HEK293 (cell line): ENCODE measurements at regions not wholly inside any gene's neighbourhood (a gene's known extent, or its start where the extent isn't known, plus 50 kb on each side); places are given as distances from the start of the nearest gene placed in this dataset.

Experiments used
- CTCF ChIA-PET: fragments of 350-600 bp; formaldehyde crosslinking; extraction: SDS; loops from one replicate; lab custom pipeline; 2021; ENCODE audit warnings: antibody characterized with exemption; lab: Yijun Ruan, JAX
- POLR2A ChIA-PET: fragments of 300-600 bp; formaldehyde crosslinking; extraction: SDS; loops from one replicate; lab custom pipeline; 2020; ENCODE audit warnings: antibody characterized with exemption, inconsistent platforms; lab: Yijun Ruan, JAX
- H3K27ac ChIP-seq: fragments of 200-500 bp; sonication (Bioruptor generic); 2 replicates; pipeline ENCODE4 v1.5.1; 2014; ENCODE audit warnings: low read depth, low read length, control low read depth, inconsistent platforms; ENCODE audit errors: extremely low read depth
- H3K36me3 ChIP-seq, 2 experiments: fragments of 200-500 bp in 1 of 2; sonication (Bioruptor generic) in 1 of 2; 1 replicate in 1 of 2; 2 replicates in 1 of 2; pipeline ENCODE4 v1.5.1; 2014 to 2017; ENCODE audit warnings: inconsistent platforms in 2 of 2, low read length in 2 of 2; ENCODE audit not compliant: control insufficient read depth in 2 of 2, insufficient read depth in 1 of 2
- H3K4me1 ChIP-seq: fragments of 200-500 bp; sonication (Bioruptor generic); 2 replicates; pipeline ENCODE4 v1.5.1; 2014; ENCODE audit warnings: mild to moderate bottlenecking, low read length, inconsistent platforms; ENCODE audit not compliant: control insufficient read depth, insufficient read depth
- H3K4me3 ChIP-seq: 2 replicates; pipeline ENCODE4 v1.5.1; 2011; ENCODE audit warnings: low read depth, mild to moderate bottlenecking, control low read depth, low read length, moderate library complexity
- H3K9me3 ChIP-seq: fragments of 200-500 bp; sonication (Bioruptor generic); 2 replicates; pipeline ENCODE4 v1.5.1; 2014; ENCODE audit warnings: low read depth, low read length, inconsistent platforms; ENCODE audit not compliant: control insufficient read depth, insufficient read depth
- EGR2 ChIP-seq: fragments of 450-650 bp; formaldehyde crosslinking; IDR thresholded peaks from 2 replicates; pipeline ENCODE4 v1.5.1; 2016; ENCODE audit warnings: low read depth, missing biosample characterization, missing genetic modification characterization
- GLIS1 ChIP-seq: fragments of 450-650 bp; formaldehyde crosslinking; IDR thresholded peaks from 2 replicates; pipeline ENCODE4 v1.5.1; 2016; ENCODE audit warnings: missing biosample characterization, missing genetic modification characterization
- KLF16 ChIP-seq: fragments of 450-650 bp; formaldehyde crosslinking; IDR thresholded peaks from 2 replicates; pipeline ENCODE4 v1.5.1; 2017; ENCODE audit warnings: missing biosample characterization, missing genetic modification characterization
- KLF7 ChIP-seq: fragments of 450-650 bp; formaldehyde crosslinking; IDR thresholded peaks from 2 replicates; pipeline ENCODE4 v1.5.1; 2016; ENCODE audit warnings: missing biosample characterization, missing genetic modification characterization, borderline replicate concordance
- YY2 ChIP-seq: fragments of 450-650 bp; formaldehyde crosslinking; IDR thresholded peaks from 2 replicates; pipeline ENCODE4 v1.5.1; 2016; ENCODE audit warnings: missing biosample characterization, missing genetic modification characterization
- ZBTB11 ChIP-seq: fragments of 450-650 bp; formaldehyde crosslinking; conservative IDR thresholded peaks from 2 replicates; pipeline ENCODE4 v1.5.1; 2016; ENCODE audit warnings: low read depth, missing biosample characterization, missing genetic modification characterization
- ZFHX2 ChIP-seq: fragments of 450-650 bp; formaldehyde crosslinking; conservative IDR thresholded peaks from 2 replicates; pipeline ENCODE4 v1.5.1; 2016; ENCODE audit warnings: missing biosample characterization, missing genetic modification characterization
- ZNF132 ChIP-seq: fragments of 450-650 bp; formaldehyde crosslinking; IDR thresholded peaks from 2 replicates; pipeline ENCODE4 v1.5.1; 2017; ENCODE audit warnings: missing biosample characterization, missing genetic modification characterization, borderline replicate concordance
- ZNF16 ChIP-seq: fragments of 450-650 bp; formaldehyde crosslinking; IDR thresholded peaks from 2 replicates; pipeline ENCODE4 v1.5.1; 2016; ENCODE audit warnings: low read depth, missing biosample characterization, missing genetic modification characterization
- ZNF221 ChIP-seq: fragments of 450-650 bp; formaldehyde crosslinking; IDR thresholded peaks from 2 replicates; pipeline ENCODE4 v1.5.1; 2017; ENCODE audit warnings: missing biosample characterization, missing genetic modification characterization, borderline replicate concordance
- ZNF274 ChIP-seq, 2 experiments: fragments of 200-500 bp in 1 of 2; fragments of 450-650 bp in 1 of 2; sonication (Bioruptor generic) in 1 of 2; formaldehyde crosslinking in 1 of 2; IDR thresholded peaks; 2 replicates each; pipeline versions ENCODE4 v1.5.1 to v1.6.1; 2014 to 2016; ENCODE audit warnings: borderline replicate concordance in 1 of 2, inconsistent platforms in 1 of 2, low read length in 1 of 2, missing biosample characterization in 1 of 2, missing genetic modification characterization in 1 of 2
- ZNF354C ChIP-seq: fragments of 450-650 bp; formaldehyde crosslinking; IDR thresholded peaks from 2 replicates; pipeline ENCODE4 v1.5.1; 2016; ENCODE audit warnings: missing biosample characterization, missing genetic modification characterization, low read depth, borderline replicate concordance
- ZNF521 ChIP-seq: fragments of 450-650 bp; formaldehyde crosslinking; IDR thresholded peaks from 2 replicates; pipeline ENCODE4 v1.5.1; 2017; ENCODE audit warnings: missing biosample characterization, mild to moderate bottlenecking, missing genetic modification characterization
- ZNF664 ChIP-seq: fragments of 450-650 bp; formaldehyde crosslinking; IDR thresholded peaks from 2 replicates; pipeline ENCODE4 v1.5.1; 2016; ENCODE audit warnings: missing biosample characterization, missing genetic modification characterization
- ZNF791 ChIP-seq: fragments of 450-650 bp; formaldehyde crosslinking; IDR thresholded peaks from 2 replicates; pipeline ENCODE4 v1.5.1; 2016; ENCODE audit warnings: missing biosample characterization, missing genetic modification characterization
- ZNF792 ChIP-seq: fragments of 450-650 bp; formaldehyde crosslinking; IDR thresholded peaks from 2 replicates; pipeline ENCODE4 v1.5.1; 2016; ENCODE audit warnings: missing biosample characterization, missing genetic modification characterization
- TF ChIP-seq, protein P1 (sequence below): fragments of 450-650 bp; formaldehyde crosslinking; IDR thresholded peaks from 2 replicates; pipeline ENCODE4 v1.5.1; 2016; ENCODE audit warnings: missing biosample characterization, missing genetic modification characterization
- TF ChIP-seq, protein P2 (sequence below): fragments of 450-650 bp; formaldehyde crosslinking; IDR thresholded peaks from 2 replicates; pipeline ENCODE4 v1.5.1; 2016; ENCODE audit warnings: missing biosample characterization, missing genetic modification characterization, low read depth
- TF ChIP-seq, protein P3 (sequence below): fragments of 450-650 bp; formaldehyde crosslinking; IDR thresholded peaks from 2 replicates; pipeline ENCODE4 v1.5.1; 2016; ENCODE audit warnings: missing biosample characterization, missing genetic modification characterization
- TF ChIP-seq, protein P4 (sequence below): fragments of 450-650 bp; formaldehyde crosslinking; IDR thresholded peaks from 2 replicates; pipeline ENCODE4 v1.5.1; 2016; ENCODE audit warnings: missing biosample characterization, missing genetic modification characterization

DNA sequence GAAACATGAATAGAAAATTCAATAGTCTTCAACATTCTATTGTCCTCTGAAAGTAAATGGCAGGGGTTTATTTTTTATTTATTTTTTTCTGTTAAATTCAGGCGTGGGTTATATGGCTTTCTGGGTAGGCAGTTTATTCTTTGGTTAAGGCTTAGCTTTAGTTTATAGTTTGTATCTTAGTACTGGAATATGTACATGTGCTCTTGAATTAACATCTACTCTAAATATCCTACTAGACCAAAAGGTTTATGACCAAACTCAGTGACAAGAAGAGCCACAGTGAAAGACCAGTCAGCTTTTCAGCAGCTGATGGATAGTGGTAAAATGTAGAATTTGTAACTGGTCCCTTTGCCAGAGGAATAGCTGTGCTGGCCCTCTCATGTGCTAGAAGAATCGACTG is 62.0 kb upstream of the DAB2 start:
- no peak overlapping the region for H3K4me3 ChIP-seq
- no peak overlapping the region for H3K27ac ChIP-seq
- no peaks in the 10 kb centered on the region for H3K36me3 ChIP-seq
- no peaks in the 10 kb centered on the region for H3K9me3 ChIP-seq
- ChIA-PET POLR2A (interaction anchor here (0.6 kb wide), 1 partner anchor 50 kb away, joined by 9 read pairs; no protein-coding TSS in a partner anchor), CTCF (interaction anchor here (1.1 to 3.3 kb wide), 2 partner anchors 61 to 111 kb away, joined by 3 to 8 read pairs; no protein-coding TSS in a partner anchor)
- peaks cover 14% of the 10 kb centered on the region for H3K4me1 ChIP-seq
- no peak for TF ChIP-seq KLF16 (tag by site-specific recombination)
- TF ChIP-seq, protein P1, sequence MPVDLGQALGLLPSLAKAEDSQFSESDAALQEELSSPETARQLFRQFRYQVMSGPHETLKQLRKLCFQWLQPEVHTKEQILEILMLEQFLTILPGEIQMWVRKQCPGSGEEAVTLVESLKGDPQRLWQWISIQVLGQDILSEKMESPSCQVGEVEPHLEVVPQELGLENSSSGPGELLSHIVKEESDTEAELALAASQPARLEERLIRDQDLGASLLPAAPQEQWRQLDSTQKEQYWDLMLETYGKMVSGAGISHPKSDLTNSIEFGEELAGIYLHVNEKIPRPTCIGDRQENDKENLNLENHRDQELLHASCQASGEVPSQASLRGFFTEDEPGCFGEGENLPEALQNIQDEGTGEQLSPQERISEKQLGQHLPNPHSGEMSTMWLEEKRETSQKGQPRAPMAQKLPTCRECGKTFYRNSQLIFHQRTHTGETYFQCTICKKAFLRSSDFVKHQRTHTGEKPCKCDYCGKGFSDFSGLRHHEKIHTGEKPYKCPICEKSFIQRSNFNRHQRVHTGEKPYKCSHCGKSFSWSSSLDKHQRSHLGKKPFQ = no peak
- no peak for TF ChIP-seq ZBTB11 (tag by site-specific recombination)
- TF ChIP-seq ZNF664 (tag by site-specific recombination) = no peak
- TF ChIP-seq ZNF274 (IDR thresholded peaks at IDR 0.05; ENCODE audit: low read length) = no peak
- TF ChIP-seq ZNF274 (tag by site-specific recombination; IDR thresholded peaks at IDR 0.05; ENCODE audit: borderline replicate concordance) = no peak
- TF ChIP-seq ZNF221 (tag by site-specific recombination) = no peak
- no peak for TF ChIP-seq KLF7
- TF ChIP-seq ZNF132 (tag by site-specific recombination) = no peak
- TF ChIP-seq GLIS1 = no peak
- no peak for TF ChIP-seq ZNF791 (tag by site-specific recombination)
- TF ChIP-seq YY2 (tag by site-specific recombination) = no peak
- TF ChIP-seq, protein P2, sequence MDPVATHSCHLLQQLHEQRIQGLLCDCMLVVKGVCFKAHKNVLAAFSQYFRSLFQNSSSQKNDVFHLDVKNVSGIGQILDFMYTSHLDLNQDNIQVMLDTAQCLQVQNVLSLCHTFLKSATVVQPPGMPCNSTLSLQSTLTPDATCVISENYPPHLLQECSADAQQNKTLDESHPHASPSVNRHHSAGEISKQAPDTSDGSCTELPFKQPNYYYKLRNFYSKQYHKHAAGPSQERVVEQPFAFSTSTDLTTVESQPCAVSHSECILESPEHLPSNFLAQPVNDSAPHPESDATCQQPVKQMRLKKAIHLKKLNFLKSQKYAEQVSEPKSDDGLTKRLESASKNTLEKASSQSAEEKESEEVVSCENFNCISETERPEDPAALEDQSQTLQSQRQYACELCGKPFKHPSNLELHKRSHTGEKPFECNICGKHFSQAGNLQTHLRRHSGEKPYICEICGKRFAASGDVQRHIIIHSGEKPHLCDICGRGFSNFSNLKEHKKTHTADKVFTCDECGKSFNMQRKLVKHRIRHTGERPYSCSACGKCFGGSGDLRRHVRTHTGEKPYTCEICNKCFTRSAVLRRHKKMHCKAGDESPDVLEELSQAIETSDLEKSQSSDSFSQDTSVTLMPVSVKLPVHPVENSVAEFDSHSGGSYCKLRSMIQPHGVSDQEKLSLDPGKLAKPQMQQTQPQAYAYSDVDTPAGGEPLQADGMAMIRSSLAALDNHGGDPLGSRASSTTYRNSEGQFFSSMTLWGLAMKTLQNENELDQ (tag by site-specific recombination) = no peak
- TF ChIP-seq ZNF521 (tag by site-specific recombination) = no peak
- TF ChIP-seq ZNF16 (tag by site-specific recombination) = no peak
- TF ChIP-seq, protein P3, sequence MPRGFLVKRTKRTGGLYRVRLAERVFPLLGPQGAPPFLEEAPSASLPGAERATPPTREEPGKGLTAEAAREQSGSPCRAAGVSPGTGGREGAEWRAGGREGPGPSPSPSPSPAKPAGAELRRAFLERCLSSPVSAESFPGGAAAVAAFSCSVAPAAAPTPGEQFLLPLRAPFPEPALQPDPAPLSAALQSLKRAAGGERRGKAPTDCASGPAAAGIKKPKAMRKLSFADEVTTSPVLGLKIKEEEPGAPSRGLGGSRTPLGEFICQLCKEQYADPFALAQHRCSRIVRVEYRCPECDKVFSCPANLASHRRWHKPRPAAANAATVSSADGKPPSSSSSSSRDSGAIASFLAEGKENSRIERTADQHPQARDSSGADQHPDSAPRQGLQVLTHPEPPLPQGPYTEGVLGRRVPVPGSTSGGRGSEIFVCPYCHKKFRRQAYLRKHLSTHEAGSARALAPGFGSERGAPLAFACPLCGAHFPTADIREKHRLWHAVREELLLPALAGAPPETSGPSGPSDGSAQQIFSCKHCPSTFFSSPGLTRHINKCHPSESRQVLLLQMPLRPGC (tag by site-specific recombination) = no peak
- no peak for TF ChIP-seq ZNF354C

GRCh38 chr5:39486361-39486760 is 61.6 kb upstream of the DAB2 start:
- ChIA-PET CTCF (interaction anchor here (1.1 to 3.3 kb wide), 2 partner anchors 62 to 110 kb away, joined by 3 to 8 read pairs; no protein-coding TSS in a partner anchor), POLR2A (no interaction called here)

More at GRCh38 chr5:39486361-39486760, 61.6 kb upstream of the DAB2 start:
- Histone ChIP-seq H3K36me3 (no peaks in the 10 kb centered on the region), H3K9me3 (no peaks in the 10 kb centered on the region), H3K4me3 (no peak overlapping the region), H3K4me1 (peaks cover 14% of the 10 kb centered on the region), H3K27ac (no peak overlapping the region)
- TF ChIP-seq ZFHX2 (tag by site-specific recombination) (peak; percentile 74), ZNF792 (no peak), EGR2 (tag by site-specific recombination) (peak; percentile 31)
- TF ChIP-seq, protein P4, sequence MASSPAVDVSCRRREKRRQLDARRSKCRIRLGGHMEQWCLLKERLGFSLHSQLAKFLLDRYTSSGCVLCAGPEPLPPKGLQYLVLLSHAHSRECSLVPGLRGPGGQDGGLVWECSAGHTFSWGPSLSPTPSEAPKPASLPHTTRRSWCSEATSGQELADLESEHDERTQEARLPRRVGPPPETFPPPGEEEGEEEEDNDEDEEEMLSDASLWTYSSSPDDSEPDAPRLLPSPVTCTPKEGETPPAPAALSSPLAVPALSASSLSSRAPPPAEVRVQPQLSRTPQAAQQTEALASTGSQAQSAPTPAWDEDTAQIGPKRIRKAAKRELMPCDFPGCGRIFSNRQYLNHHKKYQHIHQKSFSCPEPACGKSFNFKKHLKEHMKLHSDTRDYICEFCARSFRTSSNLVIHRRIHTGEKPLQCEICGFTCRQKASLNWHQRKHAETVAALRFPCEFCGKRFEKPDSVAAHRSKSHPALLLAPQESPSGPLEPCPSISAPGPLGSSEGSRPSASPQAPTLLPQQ (tag by site-specific recombination) = no peak
